Skeletal muscle tissue (tissue), 3 donors: ENCODE measurements at regions not wholly inside any gene's neighbourhood (a gene's known extent, or its start where the extent isn't known, plus 50 kb on each side); places are given as distances from the start of the nearest gene placed in this dataset.

Experiments
- H3K27ac ChIP-seq: one replicate; pipeline ENCODE4 v1.7.0; 2013; ENCODE audit warnings: mild to moderate bottlenecking, low read depth, low read length, inconsistent platforms
- H3K27me3 ChIP-seq, 3 donors: one replicate each; pipeline ENCODE4 v1.7.0; 2013; ENCODE audit warnings: low read length in 3 of 3; ENCODE audit not compliant: control insufficient read depth in 3 of 3, insufficient read depth in 3 of 3
- H3K36me3 ChIP-seq, 3 donors: one replicate each; pipeline ENCODE4 v1.7.0; 2013; ENCODE audit warnings: low read length in 3 of 3; ENCODE audit not compliant: control insufficient read depth in 3 of 3, insufficient read depth in 3 of 3
- H3K4me1 ChIP-seq, 3 donors: one replicate each; pipeline ENCODE4 v1.7.0; 2013; ENCODE audit warnings: low read length in 3 of 3, mild to moderate bottlenecking in 3 of 3; ENCODE audit not compliant: control insufficient read depth in 3 of 3, insufficient read depth in 3 of 3
- H3K4me3 ChIP-seq, 3 donors: one replicate each; pipeline ENCODE4 v1.7.0; 2013; ENCODE audit warnings: low read length in 3 of 3
- H3K9ac ChIP-seq, 3 donors: one replicate each; pipeline ENCODE4 v1.7.0; 2013; ENCODE audit warnings: low read length in 3 of 3, mild to moderate bottlenecking in 3 of 3, moderate library complexity in 2 of 3, low read depth in 1 of 3
- H3K9me3 ChIP-seq, 3 donors: one replicate each; pipeline ENCODE4 v1.7.0; 2013; ENCODE audit warnings: low read length in 3 of 3; ENCODE audit not compliant: control insufficient read depth in 3 of 3
- donor health status: Osteomylitis.

- Histone ChIP-seq H3K36me3 (no peaks in the 10 kb centered on the region), H3K9me3 (no peaks in the 10 kb centered on the region), H3K4me1 (peaks cover 0 to 10% (median 4%) of the 10 kb centered on the region in 3 donors), H3K27me3 (peaks cover 18 to 63% (median 32%) of the 10 kb centered on the region in 3 donors), H3K4me3 (no peak overlapping the region), H3K27ac (no peak overlapping the region), H3K9ac (no peak overlapping the region)
Measured at GRCh38 chr22:49663823-49664222, 163.8 kb downstream of the BRD1 start.

- peaks cover 0 to 10% (median 4%) of the 10 kb centered on the region in 3 donors for H3K4me1 ChIP-seq
- no peaks in the 10 kb centered on the region for H3K36me3 ChIP-seq
- H3K27ac ChIP-seq: no peak overlapping the region
- H3K27me3 ChIP-seq: peaks cover 18 to 61% (median 30%) of the 10 kb centered on the region in 3 donors
- no peaks in the 10 kb centered on the region for H3K9me3 ChIP-seq
- H3K9ac ChIP-seq: no peak overlapping the region
- H3K4me3 ChIP-seq: no peak overlapping the region
Measured at GRCh38 chr22:49663311-49663711, 164.4 kb downstream of the BRD1 start.

- Histone ChIP-seq H3K36me3 (no peaks in the 10 kb centered on the region), H3K4me1 (peaks cover 4 to 13% (median 4%) of the 10 kb centered on the region in 3 donors), H3K4me3 (no peak overlapping the region), H3K27ac (no peak overlapping the region), H3K9ac (no peak overlapping the region), H3K27me3 (peaks cover 18 to 61% (median 35%) of the 10 kb centered on the region in 3 donors), H3K9me3 (no peaks in the 10 kb centered on the region)
Measured at GRCh38 chr22:49662681-49663080, 165.0 kb downstream of the BRD1 start.

GRCh38 chr22:49660794-49661781, 166.6 kb downstream of the BRD1 start:
- Histone ChIP-seq H3K9me3 (no peaks in the 10 kb centered on the region), H3K9ac (no peak overlapping the region), H3K4me1 (peaks cover under 1 to 9% (median 4%) of the 10 kb centered on the region in 3 donors), H3K4me3 (no peak overlapping the region), H3K27ac (no peak overlapping the region), H3K36me3 (no peaks in the 10 kb centered on the region), H3K27me3 (peaks cover 18 to 60% (median 36%) of the 10 kb centered on the region in 3 donors)

GRCh38 chr22:49660321-49660720, 167.4 kb downstream of the BRD1 start:
- Histone ChIP-seq H3K9me3 (no peaks in the 10 kb centered on the region), H3K36me3 (no peaks in the 10 kb centered on the region), H3K9ac (no peak overlapping the region), H3K27ac (no peak overlapping the region), H3K4me1 (peaks cover 2 to 9% (median 4%) of the 10 kb centered on the region in 3 donors), H3K27me3 (peaks cover 18 to 61% (median 36%) of the 10 kb centered on the region in 3 donors), H3K4me3 (no peak overlapping the region)

- H3K4me3 ChIP-seq: no peak overlapping the region
- no peak overlapping the region for H3K27ac ChIP-seq
- peaks cover 18 to 62% (median 36%) of the 10 kb centered on the region in 3 donors for H3K27me3 ChIP-seq
Measured at GRCh38 chr22:49659924-49660315, 167.8 kb downstream of the BRD1 start.

GRCh38 chr22:49659281-49659923, 168.3 kb downstream of the BRD1 start:
- H3K27ac ChIP-seq: no peak overlapping the region
- no peaks in the 10 kb centered on the region for H3K36me3 ChIP-seq
- peaks cover 4 to 10% (median 4%) of the 10 kb centered on the region in 3 donors for H3K4me1 ChIP-seq
- peaks cover 15 to 57% (median 36%) of the 10 kb centered on the region in 3 donors for H3K27me3 ChIP-seq
- no peak overlapping the region for H3K4me3 ChIP-seq
- H3K9me3 ChIP-seq: no peaks in the 10 kb centered on the region
- H3K9ac ChIP-seq: no peak overlapping the region

More at GRCh38 chr22:49659924-49660315, 167.8 kb downstream of the BRD1 start:
- no peak overlapping the region for H3K9ac ChIP-seq
- H3K9me3 ChIP-seq: no peaks in the 10 kb centered on the region
- no peaks in the 10 kb centered on the region for H3K36me3 ChIP-seq
- peaks cover 4 to 10% (median 4%) of the 10 kb centered on the region in 3 donors for H3K4me1 ChIP-seq

GRCh38 chr22:49658902-49659280, 168.8 kb downstream of the BRD1 start:
- H3K4me3 ChIP-seq: no peak overlapping the region
- peaks cover 4 to 10% (median 4%) of the 10 kb centered on the region in 3 donors for H3K4me1 ChIP-seq
- H3K9ac ChIP-seq: no peak overlapping the region
- no peaks in the 10 kb centered on the region for H3K36me3 ChIP-seq
- peaks cover 13 to 52% (median 36%) of the 10 kb centered on the region in 3 donors for H3K27me3 ChIP-seq
- H3K9me3 ChIP-seq: no peaks in the 10 kb centered on the region
- no peak overlapping the region for H3K27ac ChIP-seq

- Histone ChIP-seq H3K27ac (peak overlapping the region; percentile 64), H3K9me3 (no peaks in the 10 kb centered on the region), H3K27me3 (peaks cover 10 to 47% (median 36%) of the 10 kb centered on the region in 3 donors), H3K4me3 (peak overlapping the region; percentile 20 to 59 (median 29)), H3K4me1 (peaks cover 4 to 10% (median 4%) of the 10 kb centered on the region in 3 donors), H3K9ac (peak overlapping the region in 1 of 3 donors; percentile 16), H3K36me3 (no peaks in the 10 kb centered on the region)
Measured at GRCh38 chr22:49657974-49658590, 169.6 kb downstream of the BRD1 start.
